Head of caudate nucleus (tissue), 42 donors: ENCODE measurements at regions not wholly inside any gene's neighbourhood (a gene's known extent, or its start where the extent isn't known, plus 50 kb on each side); places are given as distances from the start of the nearest gene placed in this dataset.
"Not testable (repeated sequence)": the region's sequence is repeated elsewhere in the genome, so short reads cannot be mapped to it uniquely, and the experiment has no call there.

ENCODE experiments used
- DNase-seq, 42 donors: peaks; one replicate each; pipeline versions ENCODE4 v3.0.0 to v3.0.0-alpha.2; 2020 to 2021; ENCODE audit warnings: mixed read lengths in 7 of 42
- intact Hi-C: fragments of 100-400 bp; cut with DNase I; formaldehyde crosslinking; loops from one replicate; pipeline ENCODE4 v1.15.0; 2022

DNA sequence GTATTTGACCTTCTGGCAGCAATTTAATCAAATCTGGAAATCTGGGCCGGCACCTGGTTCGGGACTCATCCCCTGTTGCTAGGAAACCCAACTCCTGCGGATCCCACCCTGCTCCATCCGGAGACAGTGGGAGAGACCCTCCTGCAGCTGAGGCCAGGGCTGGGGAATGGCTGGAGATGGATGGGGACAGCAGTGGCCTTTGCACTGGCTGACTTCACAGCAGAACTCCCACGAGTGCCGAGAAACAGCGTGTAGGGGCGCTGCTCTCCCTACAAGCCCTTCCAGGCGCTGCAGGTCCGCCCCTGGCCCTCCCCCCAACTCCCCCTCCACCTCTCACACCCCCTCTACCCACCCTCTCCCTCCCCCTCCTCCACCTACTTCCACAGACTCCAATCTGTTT lies 105.8 kb upstream of the PPP1R26 start:
- no peak for DNase-seq
- intact Hi-C loops: no loop called here

DNA sequence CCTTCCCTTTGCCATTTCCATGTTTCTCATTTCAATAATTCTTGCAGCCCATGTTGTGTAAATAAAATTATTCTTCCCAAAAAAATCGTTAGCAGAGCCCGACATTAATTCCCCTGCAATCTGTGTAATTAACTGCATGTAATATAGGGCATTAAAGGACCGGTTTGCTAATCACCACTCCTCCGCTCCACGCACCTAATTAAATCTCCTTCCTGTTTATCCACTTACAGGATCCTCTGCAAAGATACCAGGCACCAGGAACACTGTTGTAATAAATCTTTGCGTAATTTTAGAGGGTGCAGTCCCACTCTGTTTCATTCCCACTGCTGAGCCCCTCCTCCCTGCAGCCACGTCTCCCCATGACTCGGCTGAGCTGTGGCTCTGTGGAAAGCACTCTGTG lies 105.0 kb upstream of the PPP1R26 start:
- intact Hi-C loops: no loop called here
- DNase-seq: no peak

DNA sequence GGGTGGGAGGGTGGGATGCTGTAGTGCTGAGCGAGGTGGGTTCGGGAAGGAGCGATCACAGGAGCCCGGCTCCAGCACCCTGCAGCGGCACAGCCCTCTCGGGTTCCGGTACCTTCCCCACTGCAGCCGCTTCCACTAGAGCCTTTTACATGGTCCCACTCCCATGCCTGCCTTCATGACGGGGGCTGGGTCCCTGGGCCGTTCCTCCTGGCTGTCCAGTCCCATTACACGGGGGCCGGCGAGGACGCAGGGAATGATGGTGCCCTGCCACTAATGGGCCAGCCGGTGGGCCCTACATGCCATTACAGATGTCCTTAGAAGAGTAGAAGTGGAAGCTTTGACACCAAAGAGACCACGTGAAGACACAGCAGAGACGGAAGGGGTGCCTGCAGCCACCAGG lies 104.6 kb upstream of the PPP1R26 start:
- DNase-seq: no peak
- intact Hi-C loops: no loop called here

DNA sequence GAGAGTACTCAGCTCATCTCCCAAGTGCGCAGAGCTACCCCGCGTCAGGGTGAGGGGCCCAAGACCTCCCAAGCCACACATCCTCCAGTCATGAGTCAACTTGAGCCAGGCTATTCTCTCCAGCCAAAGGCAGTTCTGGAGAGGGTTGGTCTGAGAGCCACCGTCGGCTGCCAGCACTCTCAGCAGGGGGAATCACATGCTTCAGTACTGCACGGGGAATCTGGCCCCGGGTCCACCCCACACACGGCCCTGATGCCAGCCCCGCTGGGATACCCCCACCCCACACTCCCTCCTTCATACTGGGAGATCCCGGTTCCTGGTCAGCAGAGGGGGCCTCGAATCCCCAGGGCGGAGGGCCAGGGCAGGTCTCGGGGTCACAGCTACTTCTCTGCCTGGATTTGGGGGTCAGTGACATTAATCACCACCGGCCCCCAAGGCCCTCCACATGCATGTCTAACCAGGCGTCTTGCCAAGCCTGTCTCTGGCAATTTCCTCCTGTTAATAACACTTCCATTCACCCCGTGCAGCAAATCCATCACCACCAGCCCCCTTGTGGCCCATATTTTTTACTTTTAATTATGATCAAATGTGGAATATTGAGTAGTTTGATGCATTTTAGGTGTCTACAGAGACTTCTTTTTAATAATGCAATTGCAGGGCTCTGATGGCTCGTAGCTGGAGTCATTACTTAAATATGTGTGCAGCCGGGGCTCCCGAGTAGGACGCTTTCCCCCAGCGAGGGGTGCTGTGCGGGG lies 102.9 kb upstream of the PPP1R26 start:
- intact Hi-C loops: no loop called here

DNA sequence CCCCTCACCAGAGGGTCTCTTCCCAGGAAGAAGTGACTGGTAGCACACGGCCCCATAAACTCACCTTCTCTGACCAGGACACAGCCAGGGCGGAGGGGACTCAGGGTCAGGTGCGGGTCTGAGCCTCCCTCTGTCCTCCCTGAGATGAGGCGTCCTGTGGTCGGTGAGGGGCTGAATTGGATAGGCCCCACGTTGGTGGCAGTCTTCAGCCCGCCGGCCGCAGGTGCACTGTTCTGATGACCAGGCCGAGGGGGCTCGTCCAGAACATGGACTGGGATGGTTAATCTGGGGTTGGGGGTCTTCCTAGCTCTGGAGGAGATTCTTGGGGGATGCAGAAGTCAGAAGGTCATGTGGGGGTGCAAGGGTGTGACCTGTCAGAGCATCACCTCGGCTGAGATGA lies 102.2 kb upstream of the PPP1R26 start:
- intact Hi-C loops: no loop called here
- DNase-seq: no peak

More for the DNA sequence above, 102.9 kb upstream of the PPP1R26 start:
- DNase-seq: peak in 14 of 42 donors; percentile 9 to 54 (median 22)

DNA sequence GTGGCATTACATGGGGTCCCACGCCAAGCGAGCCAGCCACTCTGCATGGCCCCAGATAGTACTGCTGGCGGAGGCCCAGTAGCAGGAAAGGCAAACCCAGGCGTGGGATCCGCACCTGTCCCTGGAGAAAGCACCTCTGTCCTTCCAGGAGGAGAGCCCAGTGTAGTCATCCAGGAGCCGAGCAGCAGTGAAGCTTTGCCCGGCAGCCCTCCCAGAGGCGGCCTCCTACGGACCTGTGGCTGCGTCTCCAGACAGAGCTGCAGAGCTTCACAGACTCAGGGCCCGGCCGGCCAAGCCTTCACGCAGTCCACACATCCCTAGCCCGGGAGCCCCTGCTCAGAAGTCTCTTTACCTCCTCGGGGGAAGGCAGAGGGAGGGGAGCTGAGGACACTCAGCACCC lies 100.8 kb upstream of the PPP1R26 start:
- intact Hi-C loops: no loop called here
- no peak for DNase-seq

DNA sequence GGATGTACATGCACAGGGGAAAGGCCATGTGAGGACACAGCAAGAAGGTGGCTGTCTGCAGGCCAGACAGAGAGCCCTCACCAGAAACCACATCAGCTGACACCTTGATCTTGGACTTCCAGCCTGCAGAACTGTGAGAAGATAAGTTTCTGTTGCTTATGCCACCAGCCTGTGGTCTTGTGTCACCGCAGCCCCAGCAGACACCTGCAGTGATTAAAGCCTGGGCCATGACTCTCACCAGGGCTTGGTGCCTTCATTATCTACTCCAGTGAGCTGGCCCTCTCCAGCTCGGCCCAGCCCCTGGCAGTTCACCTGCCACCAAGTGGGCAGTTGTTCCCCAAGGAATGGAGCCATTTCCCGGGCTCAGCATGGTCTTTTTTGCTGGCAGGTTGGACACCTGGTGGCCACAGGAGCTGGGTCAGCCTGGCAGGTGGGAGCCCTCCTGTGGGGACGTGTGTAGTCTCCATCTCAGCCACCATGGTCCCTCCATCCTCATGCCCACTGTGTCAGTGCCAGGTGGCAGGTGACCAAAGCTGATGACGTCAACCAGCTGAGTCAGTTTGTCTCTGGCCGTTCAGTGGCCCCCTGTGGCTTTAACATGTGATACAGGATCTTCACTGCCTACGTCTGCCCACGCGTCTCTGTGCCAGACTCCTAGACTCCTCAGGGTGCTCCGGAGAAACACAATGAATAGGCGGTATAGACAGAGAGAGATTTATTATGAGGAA lies 99.9 kb upstream of the PPP1R26 start:
- DNase-seq: no peak

DNA sequence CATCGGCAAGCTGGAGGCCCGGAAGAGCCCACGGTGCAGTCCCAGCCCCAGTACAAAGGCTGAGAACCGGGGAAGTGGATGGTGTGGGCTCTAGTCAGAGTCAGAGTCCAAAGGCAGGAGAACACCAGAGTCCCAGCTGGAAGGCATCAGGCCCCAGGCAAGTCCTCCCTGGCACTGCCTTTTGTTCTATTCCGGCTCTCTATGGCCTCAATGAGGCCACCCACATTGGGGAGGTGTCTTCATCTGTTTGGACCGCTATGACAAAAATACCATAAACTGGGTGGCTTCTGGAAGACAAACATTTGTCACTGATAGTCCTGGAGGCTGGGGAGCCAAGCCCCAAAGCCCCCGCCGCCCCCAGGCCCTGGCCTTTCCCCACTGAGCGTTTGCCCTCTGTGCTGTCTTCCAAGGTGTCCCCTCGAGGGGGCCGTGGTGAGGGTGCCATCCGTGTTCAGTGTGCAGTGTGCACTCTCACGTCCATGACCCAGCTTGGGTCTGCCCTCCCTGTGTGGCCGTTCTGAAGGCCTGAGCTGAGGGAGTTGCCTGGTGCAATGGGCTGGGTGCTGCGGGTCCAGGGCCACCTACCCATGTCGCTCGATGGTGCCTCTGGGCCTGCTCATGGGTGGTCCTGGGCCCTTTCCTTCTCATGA lies 99.1 kb upstream of the PPP1R26 start:
- intact Hi-C loops: no loop called here
- no peak for DNase-seq

More for the DNA sequence above, 99.9 kb upstream of the PPP1R26 start:
- intact Hi-C loops: no loop called here

DNA sequence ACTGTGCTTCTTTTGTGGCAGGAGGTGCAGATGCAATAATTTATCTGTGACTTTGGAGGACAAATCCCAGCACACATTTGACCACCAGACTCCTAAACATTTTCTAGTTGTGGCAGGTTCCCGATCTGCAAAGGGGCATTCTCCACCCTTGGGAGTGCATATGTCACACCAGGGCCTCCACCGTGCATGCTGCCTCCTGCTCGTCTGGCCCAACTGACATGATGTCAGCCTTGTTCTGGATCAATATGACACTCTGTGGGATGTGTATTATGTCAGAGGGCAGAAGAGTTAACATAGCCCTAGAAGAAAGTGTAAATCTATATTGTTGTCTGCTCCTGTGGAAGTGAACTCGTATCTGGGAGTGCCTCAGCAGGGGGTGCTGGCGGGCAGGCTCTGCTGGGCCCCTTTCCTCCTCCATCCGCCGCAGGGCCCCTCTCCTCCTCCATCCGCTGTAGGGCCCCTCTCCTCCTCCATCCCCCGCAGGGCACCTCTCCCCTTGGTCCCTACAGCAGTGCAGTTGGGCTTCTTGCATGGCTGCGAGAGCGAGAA lies 97.7 kb upstream of the PPP1R26 start:
- DNase-seq: no peak
- intact Hi-C loops: no loop called here

DNA sequence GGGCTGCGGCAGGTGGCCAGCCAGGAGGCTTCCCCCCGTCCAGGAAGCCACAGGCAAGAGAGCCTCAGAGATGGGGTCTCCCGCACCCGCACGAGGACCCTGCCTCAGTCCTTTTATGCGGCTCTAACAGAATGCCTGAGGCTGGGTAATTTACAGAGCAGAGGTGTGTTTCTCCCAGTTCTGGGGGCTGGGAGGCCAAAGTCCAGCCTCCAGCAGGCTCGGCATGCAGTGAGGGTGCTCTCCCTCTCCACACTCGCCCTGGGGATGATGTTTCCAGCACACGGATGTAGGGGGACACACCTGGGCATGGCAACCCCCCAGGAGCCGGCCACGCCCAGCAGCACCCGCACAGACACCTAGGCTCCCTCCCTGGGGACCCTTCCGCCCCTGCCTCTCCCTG lies 95.4 kb upstream of the PPP1R26 start:
- no peak for DNase-seq
- intact Hi-C loops: no loop called here

DNA sequence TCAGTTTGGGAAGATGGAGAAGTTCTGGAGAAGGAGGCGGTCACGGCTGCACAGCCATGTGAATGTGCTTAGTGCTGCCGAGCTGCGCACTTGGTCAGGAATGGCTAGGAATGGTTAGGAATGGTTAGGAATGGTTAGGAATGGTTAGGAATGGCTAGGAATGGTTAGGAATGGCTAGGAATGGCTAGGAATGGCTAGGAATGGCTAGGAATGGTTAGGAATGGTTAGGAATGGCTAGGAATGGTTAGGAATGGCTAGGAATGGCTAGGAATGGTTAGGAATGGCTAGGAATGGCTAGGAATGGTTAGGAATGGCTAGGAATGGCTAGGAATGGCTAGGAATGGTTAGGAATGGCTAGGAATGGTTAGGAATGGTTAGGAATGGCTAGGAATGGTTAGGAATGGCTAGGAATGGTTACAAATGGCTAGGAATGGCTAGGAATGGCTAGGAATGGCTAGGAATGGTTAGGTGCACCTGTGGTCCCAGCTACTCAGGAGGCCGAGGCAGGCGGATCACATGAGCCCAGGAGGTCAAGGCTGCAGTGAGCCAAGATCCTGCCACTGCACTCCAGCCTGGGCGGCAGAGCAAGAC lies 94.7 kb upstream of the PPP1R26 start:
- DNase-seq, intact Hi-C loops: not testable (repeated sequence)

DNA sequence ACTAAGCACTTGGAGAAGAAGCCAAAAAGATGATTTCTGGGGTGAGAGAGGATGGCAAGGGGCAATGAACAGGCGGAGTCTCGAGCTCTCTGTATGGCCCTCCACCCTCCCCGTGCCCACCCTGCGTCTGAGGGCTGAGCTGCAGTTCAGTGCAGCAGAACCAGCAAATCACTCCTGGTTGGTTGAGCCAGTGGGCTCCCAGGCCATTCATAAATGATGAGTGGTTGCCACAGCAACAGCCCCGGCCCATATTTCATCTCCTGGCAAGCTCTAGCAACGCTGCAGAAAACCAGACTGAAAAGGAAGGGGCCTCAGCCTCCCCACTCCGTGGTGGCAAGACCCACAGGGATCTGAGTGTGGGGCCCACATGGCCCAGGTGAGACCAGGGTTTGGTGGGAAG lies 93.8 kb upstream of the PPP1R26 start:
- DNase-seq: no peak

DNA sequence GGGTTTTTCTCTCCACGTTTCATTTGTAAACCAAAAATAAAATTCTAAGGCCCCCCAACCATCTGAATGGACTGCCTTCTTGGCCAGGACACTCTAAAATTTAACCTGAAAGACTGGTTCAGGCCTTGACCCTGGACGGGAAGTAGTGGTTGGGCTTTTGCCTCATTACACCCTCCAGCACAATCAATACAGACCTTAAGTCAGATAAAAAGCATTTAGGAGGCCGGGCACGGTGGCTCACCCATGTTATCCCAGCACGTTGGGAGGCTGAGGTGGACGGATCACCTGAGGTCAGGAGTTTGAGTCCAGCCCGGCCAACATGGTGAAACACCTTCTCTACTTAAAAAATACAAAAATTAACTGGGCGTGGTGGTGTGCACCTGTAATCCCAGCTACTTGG lies 91.6 kb upstream of the PPP1R26 start:
- DNase-seq: no peak
- intact Hi-C loops: no loop called here

More for the DNA sequence above, 93.8 kb upstream of the PPP1R26 start:
- intact Hi-C loops: no loop called here

DNA sequence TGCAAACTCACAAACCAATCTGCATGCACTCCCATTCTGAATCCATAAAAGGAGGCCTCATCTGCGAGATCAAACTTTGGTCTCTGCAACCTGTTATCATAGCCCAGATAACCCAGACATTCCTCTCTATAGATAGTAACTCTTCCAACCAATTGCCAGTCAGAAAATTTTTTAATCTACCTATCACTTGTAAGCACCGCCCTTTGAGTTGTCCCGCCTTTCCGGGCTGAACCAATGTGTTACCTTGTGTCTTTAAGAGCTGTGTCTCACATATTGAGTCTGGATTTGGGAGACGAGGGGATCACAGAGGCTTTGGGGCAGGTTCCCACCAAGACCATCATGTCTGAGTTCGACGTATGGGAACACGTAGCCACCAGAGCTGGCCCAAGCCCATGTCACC lies 91.1 kb upstream of the PPP1R26 start:
- DNase-seq: no peak
- intact Hi-C loops: no loop called here

DNA sequence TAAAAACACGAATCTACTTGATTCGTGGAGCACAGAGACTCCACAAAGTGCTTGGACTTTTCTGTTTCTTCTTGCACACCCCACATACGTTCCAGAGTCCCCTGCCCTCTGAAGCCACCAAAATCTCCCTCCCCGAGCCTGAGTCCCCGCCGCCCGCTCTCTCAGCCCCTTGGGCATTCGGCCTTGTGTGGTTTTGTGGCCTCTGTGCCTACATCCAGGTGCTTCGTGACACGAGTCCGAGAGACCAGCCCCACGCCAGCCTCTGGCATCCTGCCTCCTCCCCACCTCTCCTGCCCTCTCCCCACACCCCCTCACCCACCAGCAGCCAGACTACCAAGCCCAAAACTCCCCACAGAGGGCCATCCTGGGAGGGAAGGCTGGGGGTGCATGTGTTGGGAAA lies 87.8 kb upstream of the PPP1R26 start:
- intact Hi-C loops: no loop called here
- DNase-seq: no peak

DNA sequence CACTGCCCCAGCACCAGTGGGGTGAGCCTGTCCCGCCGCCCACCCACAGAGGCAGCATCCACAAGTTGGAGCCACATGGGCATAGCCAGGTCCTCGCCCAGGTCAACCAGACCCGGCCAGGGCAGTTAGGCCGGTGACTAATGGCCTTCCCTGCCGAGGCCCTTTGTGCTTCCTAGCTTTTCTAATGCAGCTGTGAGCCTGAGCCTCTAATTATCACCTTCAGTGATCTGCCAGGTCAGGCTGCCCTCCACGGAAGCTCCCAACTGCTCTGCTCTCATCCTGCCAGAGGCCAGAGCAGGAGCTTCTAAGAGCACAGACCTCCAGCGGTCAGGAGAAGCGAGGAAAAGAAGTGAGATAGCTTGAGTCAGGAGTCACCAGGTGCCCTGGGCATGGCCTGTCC lies 87.1 kb upstream of the PPP1R26 start:
- no peak for DNase-seq
- intact Hi-C loops: no loop called here

DNA sequence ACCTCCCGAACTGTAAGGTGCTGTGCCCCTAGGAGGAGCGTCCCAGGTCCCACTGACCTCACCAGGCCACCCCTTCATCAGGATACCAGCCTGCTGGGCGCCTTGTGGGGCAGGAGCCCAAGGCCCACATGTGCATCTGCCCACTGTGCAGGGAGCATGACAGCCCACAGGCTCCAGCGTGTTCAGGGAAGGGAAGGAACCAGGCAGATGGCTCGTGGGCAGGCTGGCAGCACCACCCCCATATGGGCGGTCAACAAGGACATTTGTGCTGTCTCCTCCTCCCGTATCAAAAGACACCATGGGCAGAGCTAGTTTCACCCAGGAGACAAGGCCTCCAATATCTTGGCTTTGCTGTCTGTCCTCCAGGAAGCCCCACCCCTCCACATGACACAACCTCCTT lies 85.5 kb upstream of the PPP1R26 start:
- intact Hi-C loops: no loop called here
- DNase-seq: no peak

DNA sequence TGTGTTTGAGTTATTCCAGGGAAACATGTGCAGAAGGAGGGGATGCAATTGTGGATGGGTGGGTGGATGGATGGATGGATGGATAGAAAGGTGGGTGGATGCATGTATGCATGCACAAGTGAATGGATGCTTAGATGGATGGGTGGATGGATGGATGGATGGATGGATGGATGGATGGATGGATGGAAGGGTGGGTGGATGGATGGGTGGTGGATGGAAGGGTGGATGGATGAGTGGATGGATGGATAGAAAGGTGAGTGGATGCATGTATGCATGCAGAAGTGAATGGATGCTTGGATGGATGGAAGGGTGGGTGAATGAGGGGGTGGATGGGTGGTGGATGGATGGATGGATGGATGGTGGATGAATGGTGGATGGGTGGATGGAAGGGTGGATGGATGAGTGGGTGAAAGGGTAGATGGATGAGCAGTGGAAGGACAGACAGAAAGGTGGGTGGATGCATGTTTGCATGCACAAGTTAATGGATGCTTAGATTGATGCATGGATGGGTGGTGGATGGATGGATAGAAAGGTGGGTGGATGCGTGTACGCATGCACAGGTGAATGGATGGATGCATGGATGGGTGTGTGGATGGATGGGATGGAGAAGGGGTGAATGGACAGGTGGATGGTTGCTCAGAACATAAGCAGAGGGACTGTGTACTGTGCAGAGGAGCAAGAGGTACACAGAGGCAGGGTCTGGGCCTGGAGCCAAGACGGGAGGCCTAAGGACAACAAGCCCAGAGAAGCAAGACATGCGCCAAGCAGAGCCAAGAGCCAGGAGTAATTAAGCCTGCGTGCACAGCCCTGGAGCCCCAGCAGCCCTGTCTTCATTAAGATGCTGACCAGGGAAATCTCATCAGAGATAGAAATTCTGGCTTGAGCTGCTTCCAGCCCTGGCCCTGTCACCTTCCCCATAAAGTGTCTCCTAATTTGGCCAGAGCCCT lies 84.6 kb upstream of the PPP1R26 start:
- intact Hi-C loops: no loop called here
- DNase-seq: peak in 16 of 42 donors; percentile 10 to 46 (median 25)

DNA sequence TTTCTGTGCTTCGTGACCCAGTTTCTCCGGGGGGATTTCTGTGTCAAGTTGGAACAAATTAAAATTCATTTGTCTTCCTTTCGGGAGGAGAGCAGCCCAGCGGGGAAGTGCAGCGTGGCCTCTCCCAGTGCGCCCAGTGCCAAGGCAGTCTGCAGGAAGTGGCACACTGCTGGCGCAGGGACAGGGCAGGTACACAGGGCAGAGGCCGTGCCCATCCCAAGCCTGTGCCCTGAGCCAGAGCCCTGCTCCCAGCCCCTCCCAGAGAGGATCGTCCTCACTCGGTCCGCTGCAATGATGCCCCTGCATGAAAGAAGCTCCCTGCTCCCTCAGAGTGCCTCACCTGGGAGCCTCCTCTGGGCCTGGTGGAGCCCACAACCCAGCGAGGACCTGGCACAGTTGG lies 82.4 kb upstream of the PPP1R26 start:
- intact Hi-C loops: no loop called here
- no peak for DNase-seq
